Glomerular endothelial cell (primary cell): ENCODE measurements at regions not wholly inside any gene's neighbourhood (a gene's known extent, or its start where the extent isn't known, plus 50 kb on each side); places are given as distances from the start of the nearest gene placed in this dataset.

Experiments
- DNase-seq: peaks from one replicate; pipeline ENCODE4 v3.0.0-alpha.2; 2011; ENCODE audit warnings: low read depth, low spot score; ENCODE audit errors: extremely low read depth

DNA sequence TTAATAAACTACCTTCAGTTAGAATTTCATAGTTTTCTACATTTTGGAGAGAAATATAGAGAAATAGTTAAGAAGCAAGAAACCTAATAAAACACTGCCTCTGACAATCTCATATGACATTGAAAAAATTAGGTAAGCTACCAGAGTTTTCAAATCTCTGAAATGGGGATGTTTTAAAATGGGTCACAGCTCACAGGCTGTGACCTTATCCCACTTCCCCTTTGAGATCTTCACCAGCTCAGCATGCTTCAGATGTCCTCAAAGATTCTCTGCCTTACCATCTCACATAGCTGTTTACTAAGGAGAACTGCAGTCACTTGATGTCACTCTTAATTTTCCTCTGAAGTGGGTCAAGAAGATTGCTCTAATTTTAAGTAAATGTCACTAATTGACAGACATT is 717.8 kb downstream of the JRKL start:
- DNase-seq: no peak

DNA sequence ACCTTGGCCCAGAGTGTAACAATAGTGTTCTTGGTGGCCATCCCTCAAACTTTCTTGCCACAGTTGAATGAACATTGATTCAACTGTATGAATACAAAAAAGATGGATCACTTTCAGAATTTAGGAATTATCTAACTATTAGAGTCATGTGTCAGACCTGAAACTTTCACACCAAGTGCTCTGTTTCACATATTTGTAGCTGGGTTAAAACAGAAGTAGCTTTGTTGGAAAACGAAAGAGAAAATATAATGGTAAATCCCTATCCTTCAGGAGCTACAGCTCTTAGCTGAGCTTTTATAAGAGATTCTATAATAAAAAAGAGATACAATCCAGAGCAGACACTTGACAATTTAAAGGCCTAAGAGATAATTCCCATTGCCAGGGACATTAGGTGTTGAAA is 719.3 kb downstream of the JRKL start:
- no peak for DNase-seq

DNA sequence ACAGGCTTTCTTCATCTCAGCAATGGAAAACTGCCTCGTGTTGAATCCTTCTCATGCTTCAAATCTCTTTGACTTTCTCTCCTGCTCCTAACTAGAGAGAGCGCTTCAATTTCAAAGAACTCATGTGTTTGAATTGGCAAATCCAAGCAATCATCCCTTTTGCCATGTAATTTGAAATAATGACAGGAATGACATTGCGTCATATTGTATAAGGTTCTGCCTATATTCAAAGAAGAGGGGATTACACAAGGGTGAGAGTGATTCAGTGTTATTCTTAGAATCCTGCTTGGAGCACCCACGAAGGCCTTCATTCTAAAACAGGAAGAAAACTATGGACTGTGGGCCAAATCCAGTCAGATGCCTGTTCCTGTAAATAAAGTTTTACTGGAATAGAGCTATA is 720.6 kb downstream of the JRKL start:
- DNase-seq: no peak

DNA sequence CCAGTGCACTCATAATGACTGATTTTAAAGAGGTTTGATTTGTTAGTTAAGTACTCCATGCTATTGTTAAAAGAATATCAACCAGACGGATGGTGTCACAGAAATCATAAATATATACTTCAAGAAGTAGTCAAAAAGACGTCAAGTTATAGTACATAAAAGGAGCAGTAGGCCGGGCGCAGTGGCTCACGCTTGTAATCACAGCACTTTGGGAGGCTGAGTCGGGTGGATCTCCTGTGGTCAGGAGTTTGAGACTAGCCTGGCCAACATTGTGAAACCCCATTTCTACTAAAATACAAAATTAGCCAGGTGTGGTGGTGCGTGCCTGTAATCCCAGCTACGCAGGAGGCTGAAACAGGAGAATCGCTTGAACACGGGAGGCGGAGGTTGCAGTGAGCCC is 721.7 kb downstream of the JRKL start:
- DNase-seq: no peak

DNA sequence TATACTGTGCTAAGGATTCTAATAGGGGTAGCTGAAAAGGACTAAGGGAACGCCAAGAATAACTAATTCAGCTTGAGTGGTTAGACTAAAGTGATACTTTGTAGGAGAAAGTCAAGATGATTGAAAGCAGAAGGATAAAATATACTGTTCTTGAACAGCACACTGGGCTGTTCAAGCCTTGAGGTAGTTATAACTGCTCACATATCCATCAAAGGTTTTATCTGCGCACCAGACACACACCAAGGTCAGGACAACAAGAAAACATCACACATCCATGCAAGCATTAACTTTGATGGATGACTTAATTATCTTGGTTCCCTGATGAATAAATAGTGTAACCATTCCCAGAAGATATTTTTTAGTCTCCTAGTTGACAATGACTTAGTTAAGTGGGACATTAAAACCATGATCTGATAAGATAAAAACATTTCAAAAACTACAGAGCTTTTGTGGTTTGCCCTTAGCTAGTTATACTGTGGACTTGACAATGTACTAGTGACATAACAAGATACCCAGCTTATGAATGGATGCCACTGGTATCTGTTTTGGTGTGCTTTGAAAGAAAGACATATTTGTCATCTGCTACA is 728.9 kb downstream of the JRKL start:
- no peak for DNase-seq

DNA sequence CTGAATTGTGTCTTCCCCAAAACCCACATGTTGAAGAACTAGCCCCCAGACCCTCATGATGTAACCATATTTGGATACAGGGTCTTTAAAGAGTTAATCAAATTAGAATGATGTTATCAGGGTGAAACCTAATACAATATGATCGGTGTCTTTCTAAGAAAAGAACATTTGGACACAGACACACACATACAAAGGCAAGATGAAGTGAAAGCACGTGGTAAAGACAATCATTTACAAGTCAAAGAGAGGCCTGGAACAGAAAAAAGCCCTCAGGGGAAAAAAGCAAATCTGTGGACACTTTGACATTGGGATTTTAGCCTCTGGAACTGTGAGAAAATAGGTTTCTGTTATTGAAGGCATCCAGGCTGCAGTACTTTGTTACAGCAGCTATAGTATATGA is 733.4 kb downstream of the JRKL start:
- DNase-seq: no peak

DNA sequence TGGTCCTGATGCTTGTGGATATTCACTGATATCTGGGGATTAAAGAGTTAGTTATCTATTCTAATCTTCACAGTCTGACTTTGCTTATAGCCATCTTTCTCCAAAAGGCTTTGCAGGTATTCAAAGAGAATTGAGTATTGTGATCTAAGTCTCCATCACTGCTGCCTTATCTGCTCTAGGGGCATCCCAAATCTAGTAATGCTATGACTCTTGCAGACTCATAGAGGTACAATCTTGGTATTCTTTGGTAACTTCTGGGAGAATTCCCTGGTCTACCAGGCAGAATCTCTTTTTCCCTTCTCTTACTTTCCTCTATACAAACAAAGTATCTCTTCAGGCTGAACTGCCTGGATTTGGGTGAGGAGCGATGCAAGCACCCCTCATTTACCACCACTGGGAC is 746.3 kb downstream of the JRKL start:
- no peak for DNase-seq

DNA sequence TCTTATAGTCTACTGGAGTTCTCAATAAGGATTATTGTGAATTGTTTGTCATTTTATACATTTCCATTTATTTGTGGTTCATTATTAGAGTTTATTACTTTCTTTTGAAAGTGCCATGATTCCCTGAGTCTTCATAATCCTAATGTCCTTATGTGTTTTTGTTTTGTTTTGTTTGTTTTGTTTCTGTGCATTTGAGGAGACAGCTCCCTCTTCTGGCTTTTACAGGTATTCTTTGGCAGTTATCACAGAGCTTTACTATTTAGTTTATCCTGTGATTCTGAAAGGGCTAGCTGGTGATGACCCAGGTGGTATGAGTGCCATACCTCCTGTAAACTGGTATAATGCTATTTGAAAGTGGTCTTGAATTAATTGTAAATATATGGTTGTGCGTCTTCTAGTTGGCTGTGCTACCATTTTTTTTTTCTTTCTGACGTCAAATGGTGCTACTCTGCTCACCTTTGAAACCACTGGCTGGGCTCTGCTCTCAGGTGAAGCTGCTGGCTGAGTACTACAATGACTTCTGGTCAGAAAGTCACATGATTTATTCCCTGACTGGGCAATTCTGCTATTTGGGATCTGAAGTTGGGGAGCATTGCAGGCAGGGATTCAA is 751.2 kb downstream of the JRKL start:
- peak; percentile 1 for DNase-seq

DNA sequence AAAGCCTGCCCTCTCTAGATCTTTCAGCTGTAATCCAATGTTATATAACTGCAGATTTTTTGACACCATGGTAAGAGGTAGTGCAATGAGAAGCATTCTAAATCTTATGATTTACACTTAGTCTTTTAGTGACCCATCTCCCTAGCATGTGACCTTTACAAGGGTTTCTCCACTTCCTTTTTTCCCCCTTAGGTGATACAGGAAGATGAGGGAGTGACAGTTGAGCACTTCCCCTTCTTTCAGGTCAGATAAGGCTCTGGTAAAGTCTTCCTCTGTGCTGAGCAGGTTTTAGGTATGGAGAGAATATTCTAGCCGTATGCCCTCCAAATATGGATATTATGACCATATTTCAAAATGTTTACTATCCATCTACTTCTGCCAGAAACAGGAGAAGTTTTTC is 753.6 kb downstream of the JRKL start:
- no peak for DNase-seq

DNA sequence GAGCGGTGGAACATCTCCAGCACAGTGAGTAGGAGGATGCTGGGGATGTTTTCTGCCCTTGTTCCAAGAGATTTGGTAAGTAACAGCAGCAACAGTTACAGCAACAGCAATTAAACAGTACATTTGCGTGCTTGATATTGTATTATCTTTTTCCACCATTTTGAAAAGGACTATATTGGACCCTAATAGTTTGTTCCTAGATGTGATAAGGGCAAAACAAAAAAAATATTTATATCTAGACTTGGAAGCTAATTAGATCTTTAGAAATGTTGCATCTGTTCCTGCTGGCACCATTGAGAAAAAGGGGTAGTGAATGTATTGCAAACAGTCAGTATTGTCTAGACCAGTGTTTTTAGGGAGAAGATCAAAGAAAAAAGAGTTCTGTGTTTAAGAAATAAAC is 759.9 kb downstream of the JRKL start:
- no peak for DNase-seq

DNA sequence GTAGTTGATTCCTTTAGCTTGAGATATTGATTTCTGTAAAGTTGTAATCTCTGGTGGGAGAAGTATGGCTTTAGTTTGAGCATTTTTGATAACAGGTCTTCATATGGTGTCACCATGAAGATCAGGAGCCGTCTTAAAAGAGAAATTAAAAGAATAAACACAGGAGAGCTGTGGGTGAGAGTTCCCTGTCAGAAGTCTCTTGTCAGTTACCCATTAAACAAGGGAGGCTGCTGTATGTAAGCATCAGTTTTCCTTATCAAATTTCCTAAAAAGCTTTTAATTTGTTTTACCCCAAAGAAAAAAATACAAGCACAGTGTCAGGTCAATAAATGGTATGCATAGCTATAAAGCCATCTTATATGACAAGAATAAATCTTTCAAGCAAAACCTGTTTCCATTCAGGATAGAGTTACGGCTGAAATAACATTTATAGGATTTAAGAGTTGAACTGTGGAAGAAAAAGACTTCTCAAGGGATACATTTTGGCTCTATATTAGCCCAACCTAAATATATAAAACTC is 767.5 kb downstream of the JRKL start:
- DNase-seq: no peak

DNA sequence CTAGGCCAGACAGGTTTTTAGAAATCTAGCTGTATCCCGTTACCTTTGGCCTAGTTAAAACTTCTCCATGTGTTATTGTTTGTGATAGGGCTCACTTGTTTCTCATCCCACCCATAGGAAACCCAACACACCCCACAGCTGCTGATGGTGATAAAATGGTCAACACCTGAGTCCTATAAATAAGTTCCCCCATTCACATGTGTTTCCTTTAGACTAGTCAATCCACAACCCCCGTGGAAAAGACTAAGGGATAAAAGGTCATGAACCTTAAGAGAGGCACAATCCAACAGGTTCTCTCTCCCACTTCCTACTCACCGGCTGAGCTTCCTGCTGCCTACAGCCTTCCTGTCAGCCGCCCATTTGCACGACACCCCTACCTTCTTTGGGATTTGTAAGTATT is 768.4 kb downstream of the JRKL start:
- no peak for DNase-seq

DNA sequence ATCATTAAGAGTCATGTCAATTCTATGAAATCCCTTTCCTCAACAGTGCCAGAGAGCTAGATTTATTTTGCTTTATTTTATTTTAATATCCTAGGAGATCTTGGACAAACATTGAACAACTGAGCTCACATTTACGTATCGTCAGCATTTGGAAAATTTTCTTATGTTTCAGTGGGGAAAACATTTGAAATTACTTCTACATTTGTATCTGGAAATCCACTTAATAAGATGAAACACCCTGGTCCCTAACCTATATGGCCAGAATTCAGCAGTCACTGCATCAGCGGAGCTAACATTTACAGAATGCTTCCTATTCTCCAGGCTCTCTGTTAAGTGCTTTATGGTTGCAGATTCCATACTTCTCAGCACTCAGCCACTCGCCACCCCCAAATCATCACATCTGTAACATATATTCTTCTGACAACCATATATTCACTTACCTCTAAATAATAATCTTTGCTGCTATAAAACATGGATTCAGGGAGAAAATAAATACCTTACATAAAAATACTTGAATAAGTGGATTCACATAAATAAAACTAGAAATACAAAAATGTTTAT is 773.9 kb downstream of the JRKL start:
- DNase-seq: no peak

DNA sequence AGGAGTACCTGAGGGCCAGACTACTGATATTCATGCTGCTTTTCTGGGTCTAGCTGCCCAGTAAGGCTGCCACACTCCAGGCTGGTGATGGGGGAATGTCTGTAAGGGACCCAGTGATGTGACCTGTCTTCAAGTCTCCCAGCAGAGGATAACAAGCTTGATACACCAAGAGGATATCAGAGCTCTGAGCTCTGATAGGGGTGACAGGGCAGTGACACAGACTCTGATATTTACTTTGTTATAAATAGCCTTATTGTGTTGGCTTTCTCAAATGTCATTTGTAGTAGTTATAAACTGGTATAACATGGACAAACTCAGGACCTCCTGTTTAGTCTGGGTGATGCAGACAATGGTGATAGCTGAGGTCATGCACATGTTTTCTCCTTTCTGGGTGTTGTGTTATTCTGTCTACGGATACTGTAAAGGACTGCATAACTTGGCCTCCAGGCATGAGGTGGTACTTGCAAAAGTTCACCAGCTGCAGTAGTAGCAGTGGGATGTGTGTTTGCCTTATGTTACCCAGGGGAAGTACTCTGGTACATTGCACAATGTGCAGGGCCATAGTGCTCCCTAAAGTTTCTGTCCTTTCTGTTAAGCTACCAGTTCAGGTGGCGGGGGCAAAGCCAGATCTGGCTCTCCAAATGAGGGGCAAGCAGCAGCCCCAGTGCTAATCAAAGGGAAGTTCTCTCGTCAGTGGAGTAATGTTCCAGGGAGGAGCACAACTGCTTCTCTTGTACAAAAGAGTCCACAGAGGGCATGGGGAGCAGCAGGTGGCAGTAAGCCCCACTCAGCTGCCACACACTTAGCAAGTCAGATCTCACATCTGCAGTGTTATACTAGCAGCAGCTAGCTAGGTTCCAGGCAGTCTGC is 812.2 kb downstream of the JRKL start:
- no peak for DNase-seq

DNA sequence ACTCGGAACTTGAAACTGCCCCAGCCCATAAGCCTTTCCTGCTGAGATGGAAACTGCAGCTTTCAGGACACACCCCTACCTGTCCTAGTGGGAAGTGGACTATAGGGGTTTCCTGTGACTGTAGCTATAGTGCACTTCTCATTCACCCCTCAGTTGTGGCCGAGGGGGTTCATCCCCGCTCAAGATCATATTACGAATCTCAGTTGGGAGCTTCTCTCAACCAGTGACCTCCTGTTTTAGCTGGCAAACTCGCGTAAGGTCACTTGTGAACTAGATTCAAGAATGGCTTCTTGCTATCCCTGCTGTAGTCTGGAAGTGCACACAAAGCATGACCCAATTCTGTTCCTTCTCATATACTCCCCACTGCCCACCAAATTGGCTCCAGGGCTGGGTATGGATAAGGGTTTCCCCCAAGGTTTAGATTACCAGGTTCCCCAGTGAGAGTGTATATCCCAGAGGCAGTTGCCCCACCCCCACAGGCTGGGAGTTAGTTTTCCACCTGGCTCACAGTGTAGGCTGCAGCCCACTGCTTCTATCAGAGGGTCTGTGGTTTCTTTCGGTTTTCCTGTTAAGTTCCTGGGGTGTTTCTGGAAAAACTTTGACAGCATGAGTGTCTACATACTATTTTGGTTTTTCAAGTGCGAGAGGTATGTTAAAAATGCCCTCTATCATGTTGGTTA is 812.9 kb downstream of the JRKL start:
- DNase-seq: no peak

DNA sequence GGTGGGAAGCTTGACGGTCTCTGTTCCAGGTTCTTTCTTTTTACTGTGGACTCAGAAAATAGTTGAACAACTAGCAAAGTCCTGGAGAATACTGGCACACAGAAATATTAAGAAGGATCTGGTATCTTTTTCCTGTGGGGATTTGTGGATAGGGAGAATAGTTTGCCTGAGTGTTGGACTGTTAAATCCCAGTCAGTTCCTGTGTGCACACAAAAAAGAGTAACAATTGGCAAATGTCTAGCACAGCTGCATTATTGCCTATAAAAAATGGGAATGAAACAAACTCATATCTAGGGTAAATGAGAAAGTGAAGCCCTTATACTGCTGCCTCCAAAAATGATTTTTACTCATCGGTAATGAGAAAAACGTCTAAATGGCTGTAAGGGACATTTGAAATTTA is 828.2 kb downstream of the JRKL start:
- no peak for DNase-seq

DNA sequence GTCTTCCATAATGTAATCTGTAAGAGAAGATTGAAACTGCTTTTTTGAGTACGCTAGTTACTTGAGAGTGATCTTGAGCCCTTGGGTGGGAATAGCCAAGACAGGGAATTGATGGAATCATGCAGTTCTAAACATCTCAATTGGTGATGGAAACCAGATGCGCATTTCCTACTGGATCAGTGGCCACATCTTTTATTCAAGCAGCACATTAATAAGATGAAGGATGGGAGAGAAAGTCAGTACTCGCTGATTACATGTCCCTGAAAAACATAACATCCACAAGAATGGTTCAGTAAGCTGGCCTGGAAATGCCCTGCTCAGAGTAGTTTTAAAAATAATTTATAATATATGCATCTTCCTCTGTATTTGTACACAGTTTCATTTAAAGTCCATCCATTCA is 833.8 kb downstream of the JRKL start:
- DNase-seq: no peak

DNA sequence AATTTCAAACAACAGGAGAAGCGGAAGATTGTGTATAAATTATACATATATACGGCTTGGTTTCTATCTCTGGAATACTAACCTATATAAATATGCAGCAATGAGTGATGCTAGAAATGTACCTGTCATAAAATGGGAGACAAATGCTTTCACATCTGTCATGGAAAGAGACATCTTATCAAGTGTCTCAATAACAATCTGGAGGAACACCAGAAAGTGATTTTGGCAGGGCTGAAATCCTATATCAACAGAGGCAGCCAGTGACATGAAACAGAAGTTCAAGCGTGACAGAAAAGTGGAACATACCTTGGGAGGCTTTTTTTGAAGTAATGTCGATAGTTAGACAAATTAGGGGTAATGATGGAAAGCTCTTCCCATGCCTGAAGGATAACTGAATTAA is 834.6 kb downstream of the JRKL start:
- no peak for DNase-seq

DNA sequence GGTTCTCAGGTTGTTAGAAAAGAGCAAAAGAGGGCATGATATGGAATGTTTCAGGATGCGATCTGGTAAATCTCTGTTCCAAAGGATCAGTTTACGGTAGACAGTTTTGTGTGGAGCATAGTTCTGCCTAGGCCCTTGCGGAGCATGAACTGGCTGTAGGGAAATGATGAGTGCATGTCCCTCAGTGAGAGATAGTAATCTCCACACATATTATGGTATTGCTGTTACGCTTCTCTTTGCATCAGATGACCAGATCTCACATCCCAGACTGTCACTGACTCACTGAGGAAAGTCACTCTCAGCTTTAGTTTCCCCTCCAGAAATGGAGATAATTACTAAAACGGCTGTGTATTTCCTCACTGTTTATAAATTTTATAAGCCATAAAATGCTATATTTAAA is 836.0 kb downstream of the JRKL start:
- DNase-seq: no peak

DNA sequence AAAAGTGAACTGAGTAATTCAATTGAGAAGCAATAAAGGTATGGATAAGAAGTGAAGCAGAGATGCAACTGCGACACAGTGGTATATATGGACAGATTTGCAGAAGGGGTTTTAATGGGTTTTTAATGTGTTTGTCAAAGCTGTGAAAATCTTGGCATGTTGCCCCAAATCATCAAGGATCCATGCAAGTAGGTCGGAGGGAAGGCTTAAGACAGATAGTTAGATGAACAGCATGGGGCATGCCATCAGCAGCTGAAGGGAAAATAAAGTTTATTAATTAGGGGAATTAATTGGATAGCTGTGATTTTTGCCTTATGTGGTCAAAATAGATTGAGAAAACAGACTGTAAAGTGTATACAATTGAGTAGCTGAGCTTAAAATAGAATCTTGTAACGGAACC is 840.1 kb downstream of the JRKL start:
- no peak for DNase-seq

DNA sequence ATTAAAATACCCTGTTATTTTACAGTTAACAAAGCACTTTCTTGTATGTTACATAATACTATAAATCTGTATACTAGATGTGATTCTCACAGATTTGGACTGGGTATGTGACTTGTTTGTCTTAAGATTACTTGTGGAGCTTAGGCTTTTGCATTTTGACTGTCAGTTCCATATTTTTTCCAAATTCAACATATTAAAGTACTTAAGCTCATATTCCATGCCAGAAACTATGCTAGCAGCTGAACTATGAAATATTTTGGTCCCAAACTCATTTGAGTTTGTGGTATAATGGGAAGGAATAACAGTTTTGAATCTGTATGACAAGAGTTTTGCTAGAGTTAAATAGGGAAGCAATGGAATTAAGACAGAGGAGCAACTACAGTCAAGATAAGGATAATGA is 841.4 kb downstream of the JRKL start:
- no peak for DNase-seq
